ENCODE measurements at regions not wholly inside any gene's neighbourhood (a gene's known extent, or its start where the extent isn't known, plus 50 kb on each side); places are given as distances from the start of the nearest gene placed in this dataset.
A peak's percentile ranks its signal among the peaks of the same experiment; 100 is the strongest.

GRCh38 chr6:128827675-128828464 lies 55.1 kb upstream of the LAMA2 start:
- Histone ChIP-seq H3K27ac (no peak overlapping the region), H3K36me3 (no peaks in the 10 kb centered on the region), H3K9me3 (no peaks in the 10 kb centered on the region), H3K27me3 (no peaks in the 10 kb centered on the region), H3K4me3 (no peak overlapping the region), H3K4me1 (no peaks in the 10 kb centered on the region)
- ATAC-seq (ENCODE audit: low FRiP score in 2 of 2), result peak in 1 of 2 donors; percentile 77
- TF ChIP-seq POLR2AphosphoS5 (IDR thresholded peaks at IDR 0.05), result no peak
- no peak for TF ChIP-seq CTCF (IDR thresholded peaks at IDR 0.05)
- TF ChIP-seq POLR2A (IDR thresholded peaks at IDR 0.05), result no peak
- no peak for TF ChIP-seq EP300 (IDR thresholded peaks at IDR 0.05)
- WGBS, 2 donors, result 71 to 73% methylated on average over 5 of the region's 5 CpGs
- DNase-seq, result no peak

GRCh38 chr6:128826606-128827005 lies 56.3 kb upstream of the LAMA2 start:
- Histone ChIP-seq H3K4me3 (no peak overlapping the region), H3K27me3 (no peaks in the 10 kb centered on the region), H3K27ac (no peak overlapping the region), H3K9me3 (no peaks in the 10 kb centered on the region), H3K36me3 (no peaks in the 10 kb centered on the region), H3K4me1 (no peaks in the 10 kb centered on the region)
- DNase-seq (no peak), ATAC-seq (ENCODE audit: low FRiP score in 2 of 2) (no peak)
- 73 to 75% methylated on average over 3 of the region's 3 CpGs for WGBS, 2 donors
- TF ChIP-seq POLR2A (IDR thresholded peaks at IDR 0.05) (no peak), CTCF (IDR thresholded peaks at IDR 0.05) (no peak), POLR2AphosphoS5 (IDR thresholded peaks at IDR 0.05) (no peak), EP300 (IDR thresholded peaks at IDR 0.05) (no peak)

GRCh38 chr6:128822271-128822670 lies 60.7 kb upstream of the LAMA2 start:
- 66 to 70% methylated on average over 3 of the region's 3 CpGs for WGBS, 2 donors
- H3K9me3 ChIP-seq, result no peaks in the 10 kb centered on the region
- H3K27me3 ChIP-seq, result no peaks in the 10 kb centered on the region
- no peak overlapping the region for H3K4me3 ChIP-seq
- TF ChIP-seq POLR2AphosphoS5 (IDR thresholded peaks at IDR 0.05) (no peak), EP300 (IDR thresholded peaks at IDR 0.05) (no peak), CTCF (IDR thresholded peaks at IDR 0.05) (no peak), POLR2A (IDR thresholded peaks at IDR 0.05) (no peak)
- H3K36me3 ChIP-seq, result no peaks in the 10 kb centered on the region
- H3K4me1 ChIP-seq, result no peaks in the 10 kb centered on the region
- ATAC-seq (ENCODE audit: low FRiP score in 2 of 2) (no peak), DNase-seq (no peak)
- no peak overlapping the region for H3K27ac ChIP-seq

GRCh38 chr6:128821116-128821515 lies 61.8 kb upstream of the LAMA2 start:
- ATAC-seq (ENCODE audit: low FRiP score in 2 of 2), result no peak
- H3K4me1 ChIP-seq, result no peaks in the 10 kb centered on the region
- H3K4me3 ChIP-seq, result no peak overlapping the region
- no peak for DNase-seq
- H3K9me3 ChIP-seq, result no peaks in the 10 kb centered on the region
- H3K27ac ChIP-seq, result no peak overlapping the region
- H3K27me3 ChIP-seq, result no peaks in the 10 kb centered on the region
- no peaks in the 10 kb centered on the region for H3K36me3 ChIP-seq
- TF ChIP-seq POLR2A (IDR thresholded peaks at IDR 0.05) (no peak), CTCF (IDR thresholded peaks at IDR 0.05) (no peak), POLR2AphosphoS5 (IDR thresholded peaks at IDR 0.05) (no peak), EP300 (IDR thresholded peaks at IDR 0.05) (no peak)
- 69 to 83% methylated on average over 2 of the region's 2 CpGs for WGBS, 2 donors

- H3K27me3 ChIP-seq, result no peaks in the 10 kb centered on the region
- H3K9me3 ChIP-seq, result no peaks in the 10 kb centered on the region
- no peaks in the 10 kb centered on the region for H3K4me1 ChIP-seq
- H3K27ac ChIP-seq, result no peak overlapping the region
- TF ChIP-seq CTCF (IDR thresholded peaks at IDR 0.05) (no peak), POLR2AphosphoS5 (IDR thresholded peaks at IDR 0.05) (no peak), POLR2A (IDR thresholded peaks at IDR 0.05) (no peak), EP300 (IDR thresholded peaks at IDR 0.05) (no peak)
- H3K36me3 ChIP-seq, result no peaks in the 10 kb centered on the region
- DNase-seq (no peak), ATAC-seq (ENCODE audit: low FRiP score in 2 of 2) (no peak)
- H3K4me3 ChIP-seq, result no peak overlapping the region
Observed at GRCh38 chr6:128808856-128809255, 74.1 kb upstream of the LAMA2 start.
